GM12874 (cell line): ENCODE measurements at regions not wholly inside any gene's neighbourhood (a gene's known extent, or its start where the extent isn't known, plus 50 kb on each side); places are given as distances from the start of the nearest gene placed in this dataset.

Experiments
- TF ChIP-seq, protein P1 (sequence below): IDR thresholded peaks from 2 replicates; pipeline ENCODE4 v1.5.1; 2011; ENCODE audit warnings: low read depth, mild to moderate bottlenecking, control low read depth, low read length, moderate library complexity; ENCODE audit not compliant: insufficient read depth

GRCh38 chr2:37554155-37554510 lies 117.3 kb downstream of the CDC42EP3 start:
- TF ChIP-seq, protein P1, sequence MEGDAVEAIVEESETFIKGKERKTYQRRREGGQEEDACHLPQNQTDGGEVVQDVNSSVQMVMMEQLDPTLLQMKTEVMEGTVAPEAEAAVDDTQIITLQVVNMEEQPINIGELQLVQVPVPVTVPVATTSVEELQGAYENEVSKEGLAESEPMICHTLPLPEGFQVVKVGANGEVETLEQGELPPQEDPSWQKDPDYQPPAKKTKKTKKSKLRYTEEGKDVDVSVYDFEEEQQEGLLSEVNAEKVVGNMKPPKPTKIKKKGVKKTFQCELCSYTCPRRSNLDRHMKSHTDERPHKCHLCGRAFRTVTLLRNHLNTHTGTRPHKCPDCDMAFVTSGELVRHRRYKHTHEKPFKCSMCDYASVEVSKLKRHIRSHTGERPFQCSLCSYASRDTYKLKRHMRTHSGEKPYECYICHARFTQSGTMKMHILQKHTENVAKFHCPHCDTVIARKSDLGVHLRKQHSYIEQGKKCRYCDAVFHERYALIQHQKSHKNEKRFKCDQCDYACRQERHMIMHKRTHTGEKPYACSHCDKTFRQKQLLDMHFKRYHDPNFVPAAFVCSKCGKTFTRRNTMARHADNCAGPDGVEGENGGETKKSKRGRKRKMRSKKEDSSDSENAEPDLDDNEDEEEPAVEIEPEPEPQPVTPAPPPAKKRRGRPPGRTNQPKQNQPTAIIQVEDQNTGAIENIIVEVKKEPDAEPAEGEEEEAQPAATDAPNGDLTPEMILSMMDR: no peak

DNA sequence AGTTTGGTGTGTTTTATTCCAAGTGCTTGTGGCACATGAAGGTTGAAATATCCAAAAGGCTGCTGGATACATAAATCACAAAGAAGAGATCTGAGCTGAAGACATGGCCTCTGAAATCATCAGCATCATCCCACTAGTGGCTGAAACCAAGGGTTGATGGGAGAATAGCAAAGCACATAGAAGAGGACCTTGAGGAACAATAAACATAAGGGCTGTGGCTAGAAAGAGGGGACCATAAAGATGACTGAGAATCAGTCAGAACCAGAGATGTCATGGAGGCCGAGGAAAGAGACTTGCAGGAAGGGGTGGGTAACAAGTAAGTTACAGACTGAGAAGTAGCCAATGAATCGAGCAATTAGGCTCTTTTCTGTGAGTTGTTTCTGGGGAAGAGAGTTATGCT lies 116.8 kb downstream of the CDC42EP3 start:
- TF ChIP-seq, protein P1: no peak

DNA sequence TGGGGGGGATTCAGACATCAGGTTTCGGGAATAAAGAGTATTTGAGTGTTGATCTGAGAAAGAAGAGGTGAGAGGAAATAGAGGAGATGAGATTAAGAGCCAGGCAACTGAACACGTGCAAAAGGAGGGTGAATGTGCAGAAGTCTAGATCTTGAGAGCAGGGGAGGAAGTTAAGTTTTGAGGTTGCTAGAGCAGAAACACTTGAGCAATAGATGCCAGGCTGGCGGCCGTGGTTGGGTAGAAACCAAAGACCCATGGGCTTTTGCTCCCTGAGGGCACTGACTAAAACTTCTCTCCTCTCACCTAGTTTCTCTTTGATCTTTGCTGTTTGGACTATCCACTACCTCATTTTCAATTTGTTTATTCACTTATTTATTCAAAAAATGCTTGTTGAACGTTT lies 116.0 kb downstream of the CDC42EP3 start:
- TF ChIP-seq, protein P1: no peak

DNA sequence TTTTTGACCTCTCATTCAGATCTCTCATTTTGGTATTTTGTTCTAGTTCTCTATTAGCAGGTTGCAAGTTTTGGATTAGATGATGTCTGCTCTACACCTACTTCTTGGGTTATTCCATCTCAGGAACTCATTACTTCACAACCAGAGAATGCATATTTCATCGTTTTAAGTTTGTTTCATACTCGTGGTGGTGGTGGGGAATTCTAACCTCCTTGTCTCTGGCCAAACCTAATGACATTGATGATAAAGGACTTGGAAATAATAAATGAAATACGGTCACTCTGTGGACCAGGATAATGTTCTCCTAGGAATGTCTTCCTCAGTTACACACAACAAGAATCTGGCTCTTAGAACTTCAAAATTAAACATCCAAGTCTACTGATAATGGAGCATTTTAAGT lies 115.2 kb downstream of the CDC42EP3 start:
- TF ChIP-seq, protein P1: no peak

- TF ChIP-seq, protein P1: no peak
These were observed 112.8 kb downstream of the CDC42EP3 start for GRCh38 chr2:37558623-37559022.

GRCh38 chr2:37560241-37560848 lies 111.1 kb downstream of the CDC42EP3 start:
- TF ChIP-seq, protein P1: no peak

- TF ChIP-seq, protein P1: no peak
These were observed 110.4 kb downstream of the CDC42EP3 start for GRCh38 chr2:37560863-37561614.
